Fibroblast of the aortic adventitia (primary cell): ENCODE measurements at regions not wholly inside any gene's neighbourhood (a gene's known extent, or its start where the extent isn't known, plus 50 kb on each side); places are given as distances from the start of the nearest gene placed in this dataset.

Source experiments
- DNase-seq: peaks from one replicate; pipeline ENCODE4 v3.0.0-alpha.2; 2010; ENCODE audit warnings: low read depth
- H3K4me3 ChIP-seq: 2 replicates; pipeline ENCODE4 v1.5.1; 2011; ENCODE audit warnings: low read depth, mild to moderate bottlenecking, control low read depth, low read length, moderate library complexity
- CTCF ChIP-seq: IDR thresholded peaks from 2 replicates; pipeline ENCODE4 v1.5.1; 2011; ENCODE audit warnings: mild to moderate bottlenecking, low read length, control low read depth, inconsistent platforms; ENCODE audit not compliant: insufficient read depth

- H3K4me3 ChIP-seq = no peak overlapping the region
- no peak for DNase-seq
- no peak for TF ChIP-seq CTCF
Observed at GRCh38 chr14:46368275-46368674, 283.3 kb downstream of the RPL10L start.

- no peak overlapping the region for H3K4me3 ChIP-seq
- DNase-seq = no peak
- TF ChIP-seq CTCF = no peak
Observed at GRCh38 chr14:46352844-46353243, 298.7 kb downstream of the RPL10L start.

- TF ChIP-seq CTCF = no peak
- DNase-seq = no peak
Observed at GRCh38 chr14:46344327-46344937, 307.1 kb downstream of the RPL10L start.

GRCh38 chr14:46325777-46326176 is 325.8 kb downstream of the RPL10L start:
- TF ChIP-seq CTCF = no peak
- H3K4me3 ChIP-seq = no peak overlapping the region
- no peak for DNase-seq

More at GRCh38 chr14:46344327-46344937, 307.1 kb downstream of the RPL10L start:
- H3K4me3 ChIP-seq = no peak overlapping the region

GRCh38 chr14:46325157-46325556 is 326.4 kb downstream of the RPL10L start:
- TF ChIP-seq CTCF = no peak

GRCh38 chr14:46323404-46323762 is 328.2 kb downstream of the RPL10L start:
- DNase-seq = no peak
- no peak for TF ChIP-seq CTCF
- H3K4me3 ChIP-seq = no peak overlapping the region

More at GRCh38 chr14:46325157-46325556, 326.4 kb downstream of the RPL10L start:
- no peak overlapping the region for H3K4me3 ChIP-seq
- DNase-seq = no peak

- DNase-seq = no peak
- H3K4me3 ChIP-seq = no peak overlapping the region
Observed at GRCh38 chr14:46322730-46323403, 328.7 kb downstream of the RPL10L start.

More at GRCh38 chr14:46322730-46323403, 328.7 kb downstream of the RPL10L start:
- no peak for TF ChIP-seq CTCF
